A549 (cell line): ENCODE measurements at regions not wholly inside any gene's neighbourhood (a gene's known extent, or its start where the extent isn't known, plus 50 kb on each side); places are given as distances from the start of the nearest gene placed in this dataset.

ENCODE experiments used
- ATAC-seq, 2 experiments: fragments of 200-7000 bp in 1 of 2; fragments of >200 bp in 1 of 2; cut with Nextera tagmentation in 1 of 2; cut with Tn5 transposase in 1 of 2; 3 replicates each; pipeline versions ENCODE4 v1.8.0 to v1.9.1; 2018 to 2020; ENCODE audit warnings: mild to moderate bottlenecking in 1 of 2, moderate library complexity in 1 of 2
- CTCF ChIA-PET: fragments of 300-600 bp; sonication (Branson Sonifier 250); formaldehyde crosslinking; extraction: SDS; loops from one replicate; lab custom pipeline; 2021; ENCODE audit warnings: antibody characterized with exemption, inconsistent platforms; lab: Yijun Ruan, JAX
- POLR2A ChIA-PET: fragments of 350-600 bp; formaldehyde crosslinking; extraction: SDS; loops from one replicate; lab custom pipeline; 2021; ENCODE audit warnings: antibody characterized with exemption, inconsistent platforms; lab: Yijun Ruan, JAX
- DNase-seq, 2 experiments: peaks; one replicate each; pipeline versions ENCODE4 v3.0.0 to v3.0.0-alpha.2; 2011 to 2016; ENCODE audit warnings: low read depth in 1 of 2, low spot score in 1 of 2
- FAIRE-seq: peaks from 2 replicates; lab custom pipeline; 2011; peaks lifted over from hg19 to GRCh38; lab: Jason Lieb, UNC
- H3K27ac ChIP-seq, 2 experiments: fragments of >200 bp; sonication (Bioruptor Twin); formaldehyde crosslinking; 3 replicates each; pipeline ENCODE4 v1.5.1; 2016 to 2017
- H3K4me1 ChIP-seq: fragments of >200 bp; sonication (Bioruptor Twin); formaldehyde crosslinking; 3 replicates; pipeline ENCODE4 v1.6.1; 2016
- H3K4me2 ChIP-seq: fragments of >200 bp; sonication (Bioruptor Twin); formaldehyde crosslinking; 3 replicates; pipeline ENCODE4 v1.6.1; 2016
- H3K4me3 ChIP-seq: fragments of >200 bp; sonication (Bioruptor Twin); formaldehyde crosslinking; 3 replicates; pipeline ENCODE4 v1.5.1; 2016
- H3K9me3 ChIP-seq: fragments of >200 bp; sonication (Bioruptor Twin); formaldehyde crosslinking; 3 replicates; pipeline ENCODE4 v1.6.1; 2016
- BCL3 ChIP-seq: fragments of >200 bp; sonication (Bioruptor Twin); formaldehyde crosslinking; IDR thresholded peaks from 3 replicates; pipeline ENCODE4 v1.6.1; 2016
- BHLHE40 ChIP-seq: IDR thresholded peaks from 2 replicates; pipeline ENCODE4 v1.6.1; 2012; ENCODE audit warnings: low read depth, low read length, inconsistent platforms
- CEBPB ChIP-seq, 2 experiments: fragments of >200 bp in 1 of 2; sonication (Bioruptor Twin) in 1 of 2; formaldehyde crosslinking in 1 of 2; IDR thresholded peaks; 2 replicates each; pipeline ENCODE4 v1.6.1; 2012 to 2016
- CHD2 ChIP-seq: fragments of 150-350 bp; IDR thresholded peaks from 2 replicates; pipeline ENCODE4 v1.6.1; 2014; ENCODE audit warnings: low read length; ENCODE audit not compliant: partially characterized antibody
- CTCF ChIP-seq: fragments of >200 bp; sonication (Bioruptor Twin); formaldehyde crosslinking; IDR thresholded peaks from 3 replicates; pipeline ENCODE4 v1.5.1; 2016
- EHMT2 ChIP-seq: fragments of 200-600 bp; sonication (generic); IDR thresholded peaks from 2 replicates; pipeline ENCODE4 v1.6.1; 2016; ENCODE audit warnings: antibody characterized with exemption, low read depth, mild to moderate bottlenecking, moderate library complexity
- EP300 ChIP-seq, 2 experiments: fragments of >200 bp; sonication (Bioruptor Twin); formaldehyde crosslinking; IDR thresholded peaks; 2 replicates in 1 of 2; 3 replicates in 1 of 2; pipeline ENCODE4 v1.6.1; 2016 to 2017
- FOSB ChIP-seq: fragments of 250-450 bp; sonication (Bioruptor Pico); IDR thresholded peaks from 2 replicates; pipeline ENCODE4 v1.5.0; 2020; ENCODE audit warnings: mild to moderate bottlenecking, moderate library complexity
- FOSL2 ChIP-seq, 2 experiments: fragments of 450-650 bp in 1 of 2; fragments of >200 bp in 1 of 2; sonication (Bioruptor Twin) in 1 of 2; formaldehyde crosslinking; IDR thresholded peaks; 2 replicates each; pipeline versions ENCODE4 v1.5.0 to v1.6.1; 2016 to 2020; ENCODE audit warnings: mild to moderate bottlenecking in 1 of 2, moderate library complexity in 1 of 2
- FOXS1 ChIP-seq: fragments of 250-450 bp; sonication (Bioruptor Pico); IDR thresholded peaks from 2 replicates; pipeline ENCODE4 v1.5.0; 2020; ENCODE audit warnings: mild to moderate bottlenecking, moderate library complexity
- HDAC2 ChIP-seq: fragments of 200-600 bp; sonication (generic); IDR thresholded peaks from 2 replicates; pipeline ENCODE4 v1.6.1; 2016
- HES2 ChIP-seq: fragments of >200 bp; sonication (Bioruptor Twin); formaldehyde crosslinking; IDR thresholded peaks from 2 replicates; pipeline ENCODE4 v1.6.1; 2016
- HEYL ChIP-seq: fragments of 250-450 bp; sonication (Bioruptor Pico); IDR thresholded peaks from 2 replicates; pipeline ENCODE4 v1.8.0; 2021; ENCODE audit warnings: mild to moderate bottlenecking, moderate library complexity
- HMGXB4 ChIP-seq: fragments of 250-450 bp; sonication (Bioruptor Pico); IDR thresholded peaks from 2 replicates; pipeline ENCODE4 v1.5.0; 2021; ENCODE audit warnings: mild to moderate bottlenecking, moderate library complexity, borderline replicate concordance
- HOXB13 ChIP-seq: fragments of 250-450 bp; sonication (Bioruptor Pico); IDR thresholded peaks from 2 replicates; pipeline ENCODE4 v1.5.0; 2020; ENCODE audit warnings: low read depth, mild to moderate bottlenecking, moderate library complexity
- HOXB5 ChIP-seq: fragments of 250-450 bp; sonication (Bioruptor Pico); IDR thresholded peaks from 2 replicates; pipeline ENCODE4 v1.5.0; 2020; ENCODE audit warnings: mild to moderate bottlenecking, moderate library complexity
- JUN ChIP-seq, 2 experiments: fragments of >200 bp; sonication (Bioruptor Twin); formaldehyde crosslinking; IDR thresholded peaks; 2 replicates in 1 of 2; 3 replicates in 1 of 2; pipeline ENCODE4 v1.6.1; 2016 to 2017
- MAX ChIP-seq: IDR thresholded peaks from 2 replicates; pipeline ENCODE4 v1.6.1; 2012
- MAZ ChIP-seq: fragments of 150-350 bp; IDR thresholded peaks from 2 replicates; pipeline ENCODE4 v1.6.1; 2014; ENCODE audit warnings: antibody characterized with exemption, low read depth, low read length, borderline replicate concordance
- RARB ChIP-seq: fragments of 250-450 bp; sonication (Bioruptor Pico); IDR thresholded peaks from 2 replicates; pipeline ENCODE4 v1.8.0; 2021; ENCODE audit warnings: mild to moderate bottlenecking, moderate library complexity
- RFX5 ChIP-seq: fragments of 450-650 bp; IDR thresholded peaks from 2 replicates; pipeline ENCODE4 v1.7.1; 2014; ENCODE audit warnings: antibody characterized with exemption, mild to moderate bottlenecking, moderate library complexity
- RNF2 ChIP-seq: fragments of 200-600 bp; sonication (generic); IDR thresholded peaks from 2 replicates; pipeline ENCODE4 v1.6.1; 2016; ENCODE audit warnings: low read depth, mild to moderate bottlenecking, antibody characterized with exemption, moderate library complexity, borderline replicate concordance
- SMC3 ChIP-seq: fragments of >200 bp; sonication (Bioruptor Twin); formaldehyde crosslinking; IDR thresholded peaks from 3 replicates; pipeline ENCODE4 v1.6.1; 2018; ENCODE audit warnings: inconsistent platforms
- TFCP2L1 ChIP-seq: fragments of 250-450 bp; sonication (Bioruptor Pico); IDR thresholded peaks from 2 replicates; pipeline ENCODE4 v1.5.0; 2021; ENCODE audit warnings: mild to moderate bottlenecking
- ZC3H11A ChIP-seq: fragments of 450-650 bp; IDR thresholded peaks from 2 replicates; pipeline ENCODE4 v1.6.1; 2014; ENCODE audit warnings: antibody characterized with exemption, mild to moderate bottlenecking
- ZFP36 ChIP-seq: fragments of 450-650 bp; IDR thresholded peaks from 2 replicates; pipeline ENCODE4 v1.6.1; 2014; ENCODE audit warnings: borderline replicate concordance; ENCODE audit not compliant: partially characterized antibody
- ZNF302 ChIP-seq: fragments of 250-450 bp; sonication (Bioruptor Pico); IDR thresholded peaks from 2 replicates; pipeline ENCODE4 v1.9.0; 2021; ENCODE audit warnings: inconsistent platforms, mild to moderate bottlenecking, moderate library complexity
- ZSCAN20 ChIP-seq: fragments of 250-450 bp; sonication (Bioruptor Pico); IDR thresholded peaks from 2 replicates; pipeline ENCODE4 v1.8.0; 2022; ENCODE audit warnings: mild to moderate bottlenecking, moderate library complexity
- WGBS: methylation state at CpG from one replicate; pipeline ENCODE4 v1.1.6; 2017; ENCODE audit errors: missing lambda C conversion rate; 5-methylcytosine and 5-hydroxymethylcytosine counted together

- TF ChIP-seq ZC3H11A (no peak), ZFP36 (no peak), RARB (CRISPR knock-in tag) (no peak), TFCP2L1 (CRISPR knock-in tag) (no peak), ZNF302 (CRISPR knock-in tag) (no peak), FOSL2 (IDR thresholded peaks at IDR 0.05) (no peak), FOSL2 (CRISPR knock-in tag; IDR thresholded peaks at IDR 0.05) (no peak)
Observed at GRCh38 chr6:51398793-51399192, 580.1 kb downstream of the TFAP2B start (continued).

GRCh38 chr6:51410453-51410852 is 591.8 kb downstream of the TFAP2B start:
- CTCF ChIA-PET, result no interaction called here

GRCh38 chr6:51411496-51412125 is 592.9 kb downstream of the TFAP2B start:
- H3K4me2 ChIP-seq, result no peak overlapping the region
- ATAC-seq (no peak), DNase-seq (no peak), FAIRE-seq (no peak)
- ChIA-PET POLR2A (no interaction called here), CTCF (no interaction called here)
- 19% methylated on average over 4 of the region's 4 CpGs for WGBS
- TF ChIP-seq CEBPB (IDR thresholded peaks at IDR 0.05) (no peak), RNF2 (no peak), HOXB5 (CRISPR knock-in tag) (no peak), HDAC2 (no peak), HMGXB4 (no peak), EP300 (IDR thresholded peaks at IDR 0.05) (no peak), ZNF302 (CRISPR knock-in tag) (no peak), RARB (CRISPR knock-in tag) (no peak), RFX5 (no peak), HES2 (no peak), FOXS1 (no peak), SMC3 (no peak), HEYL (CRISPR knock-in tag) (no peak), MAX (no peak), JUN (IDR thresholded peaks at IDR 0.05) (no peak), BHLHE40 (no peak), HOXB13 (CRISPR knock-in tag) (no peak)
- no peak overlapping the region for H3K27ac ChIP-seq
- H3K4me1 ChIP-seq, result no peaks in the 10 kb centered on the region
- no peak overlapping the region for H3K4me3 ChIP-seq
- no peaks in the 10 kb centered on the region for H3K9me3 ChIP-seq

More at GRCh38 chr6:51410453-51410852, 591.8 kb downstream of the TFAP2B start:
- FAIRE-seq, result no peak
- DNase-seq, result no peak
- POLR2A ChIA-PET, result no interaction called here
- TF ChIP-seq MAZ, result no peak
- TF ChIP-seq EHMT2, result no peak
- TF ChIP-seq CHD2, result no peak
- TF ChIP-seq BCL3, result no peak
- TF ChIP-seq ZSCAN20 (CRISPR knock-in tag), result no peak
- TF ChIP-seq JUN (IDR thresholded peaks at IDR 0.05), result no peak
- no peak for TF ChIP-seq FOSB (CRISPR knock-in tag)
- no peak for TF ChIP-seq HES2
- no peak for TF ChIP-seq CTCF
- TF ChIP-seq TFCP2L1 (CRISPR knock-in tag), result no peak
- TF ChIP-seq, all 56 proteins: peak for 0
- H3K4me2 ChIP-seq, result no peak overlapping the region
- ATAC-seq, result no peak
- no peaks in the 10 kb centered on the region for H3K9me3 ChIP-seq
- no peak overlapping the region for H3K4me3 ChIP-seq
- no peaks in the 10 kb centered on the region for H3K4me1 ChIP-seq
- H3K27ac ChIP-seq, result no peak overlapping the region
- 52% methylated on average over 11 of the region's 25 CpGs for WGBS
